Astrocyte (in vitro differentiated cells and primary cell): ENCODE measurements at regions not wholly inside any gene's neighbourhood (a gene's known extent, or its start where the extent isn't known, plus 50 kb on each side); places are given as distances from the start of the nearest gene placed in this dataset.

Experiments used
- DNase-seq: peaks from one replicate; pipeline ENCODE4 v3.0.0-alpha.2; 2010; ENCODE audit warnings: low read depth
- FAIRE-seq: peaks from 2 replicates; lab custom pipeline; 2011; peaks lifted over from hg19 to GRCh38; lab: Jason Lieb, UNC
- H2AFZ ChIP-seq: 2 replicates; pipeline ENCODE4 v1.6.0; 2012; ENCODE audit warnings: low read depth, low read length, inconsistent platforms
- H3K27ac ChIP-seq: 2 replicates; pipeline ENCODE4 v1.5.1; 2011; ENCODE audit warnings: low read depth, low read length, inconsistent platforms
- H3K27me3 ChIP-seq: 2 replicates; pipeline ENCODE4 v1.6.0; 2011; ENCODE audit warnings: low read length, inconsistent platforms; ENCODE audit not compliant: insufficient read depth
- H3K36me3 ChIP-seq: 2 replicates; pipeline ENCODE4 v1.5.1; 2011; ENCODE audit warnings: low read length, inconsistent platforms; ENCODE audit not compliant: insufficient read depth
- H3K4me1 ChIP-seq: 2 replicates; pipeline ENCODE4 v1.5.1; 2011; ENCODE audit warnings: low read length, inconsistent platforms; ENCODE audit not compliant: insufficient read depth
- H3K4me2 ChIP-seq: 2 replicates; pipeline ENCODE4 v1.6.0; 2012; ENCODE audit warnings: low read length, inconsistent platforms
- H3K4me3 ChIP-seq: 2 replicates; pipeline ENCODE4 v1.5.1; 2011; ENCODE audit warnings: low read depth, mild to moderate bottlenecking, low read length, inconsistent platforms; ENCODE audit not compliant: insufficient read depth
- H3K79me2 ChIP-seq: 2 replicates; pipeline ENCODE4 v1.6.0; 2012; ENCODE audit warnings: mild to moderate bottlenecking, low read length, inconsistent platforms; ENCODE audit not compliant: insufficient read depth
- H3K9ac ChIP-seq: 2 replicates; pipeline ENCODE4 v1.6.0; 2012; ENCODE audit warnings: mild to moderate bottlenecking, low read length, inconsistent platforms
- H3K9me3 ChIP-seq: 2 replicates; pipeline ENCODE4 v1.5.1; 2012; ENCODE audit warnings: low read depth, mild to moderate bottlenecking, low read length, inconsistent platforms; ENCODE audit not compliant: insufficient read depth
- H4K20me1 ChIP-seq: 2 replicates; pipeline ENCODE4 v1.6.0; 2012; ENCODE audit warnings: low read length, inconsistent platforms; ENCODE audit not compliant: insufficient read depth
- H3K27ac Mint-ChIP-seq: one replicate; pipeline ENCODE4 v1.8.0; 2021; ENCODE audit warnings: mild to moderate bottlenecking, mixed read lengths; ENCODE audit not compliant: unreplicated experiment
- H3K27me3 Mint-ChIP-seq: one replicate; pipeline ENCODE4 v1.8.0; 2021; ENCODE audit warnings: low read depth, mixed read lengths; ENCODE audit not compliant: unreplicated experiment
- H3K36me3 Mint-ChIP-seq: one replicate; pipeline ENCODE4 v1.8.0; 2021; ENCODE audit warnings: low read depth, mixed read lengths; ENCODE audit not compliant: unreplicated experiment
- H3K4me1 Mint-ChIP-seq: one replicate; pipeline ENCODE4 v1.8.0; 2021; ENCODE audit warnings: low read depth, mixed read lengths; ENCODE audit not compliant: unreplicated experiment
- H3K4me3 Mint-ChIP-seq: one replicate; pipeline ENCODE4 v1.8.0; 2021; ENCODE audit warnings: mild to moderate bottlenecking, moderate library complexity, mixed read lengths; ENCODE audit not compliant: unreplicated experiment
- H3K9me3 Mint-ChIP-seq: one replicate; pipeline ENCODE4 v1.8.0; 2021; ENCODE audit warnings: mild to moderate bottlenecking, mixed read lengths; ENCODE audit not compliant: unreplicated experiment
- EZH2 ChIP-seq: IDR thresholded peaks from 2 replicates; pipeline ENCODE4 v1.6.1; 2012; ENCODE audit warnings: mild to moderate bottlenecking, low read length, inconsistent platforms; ENCODE audit not compliant: insufficient read depth
- TF ChIP-seq, protein P1 (sequence below): IDR thresholded peaks from 2 replicates; pipeline ENCODE4 v1.5.1; 2011; ENCODE audit warnings: low read depth, mild to moderate bottlenecking, inconsistent platforms, low read length, moderate library complexity; ENCODE audit not compliant: insufficient read depth

- H3K36me3 ChIP-seq, result no peaks in the 10 kb centered on the region
- H3K27ac ChIP-seq, result no peak overlapping the region
- Mint-ChIP-seq H3K27me3 (peaks cover 7% of the 10 kb centered on the region), H3K27ac (no peak overlapping the region), H3K4me1 (no peaks in the 10 kb centered on the region), H3K4me3 (no peak overlapping the region), H3K36me3 (no peaks in the 10 kb centered on the region), H3K9me3 (peaks cover 15% of the 10 kb centered on the region)
- peaks cover 13% of the 10 kb centered on the region for H3K27me3 ChIP-seq
- H3K4me3 ChIP-seq, result no peak overlapping the region
- no peaks in the 10 kb centered on the region for H3K79me2 ChIP-seq
- no peaks in the 10 kb centered on the region for H3K4me1 ChIP-seq
- no peak overlapping the region for H2AFZ ChIP-seq
- H3K9me3 ChIP-seq, result no peaks in the 10 kb centered on the region
- no peak for DNase-seq
- no peaks in the 10 kb centered on the region for H4K20me1 ChIP-seq
- no peak for TF ChIP-seq EZH2
- TF ChIP-seq, protein P1, sequence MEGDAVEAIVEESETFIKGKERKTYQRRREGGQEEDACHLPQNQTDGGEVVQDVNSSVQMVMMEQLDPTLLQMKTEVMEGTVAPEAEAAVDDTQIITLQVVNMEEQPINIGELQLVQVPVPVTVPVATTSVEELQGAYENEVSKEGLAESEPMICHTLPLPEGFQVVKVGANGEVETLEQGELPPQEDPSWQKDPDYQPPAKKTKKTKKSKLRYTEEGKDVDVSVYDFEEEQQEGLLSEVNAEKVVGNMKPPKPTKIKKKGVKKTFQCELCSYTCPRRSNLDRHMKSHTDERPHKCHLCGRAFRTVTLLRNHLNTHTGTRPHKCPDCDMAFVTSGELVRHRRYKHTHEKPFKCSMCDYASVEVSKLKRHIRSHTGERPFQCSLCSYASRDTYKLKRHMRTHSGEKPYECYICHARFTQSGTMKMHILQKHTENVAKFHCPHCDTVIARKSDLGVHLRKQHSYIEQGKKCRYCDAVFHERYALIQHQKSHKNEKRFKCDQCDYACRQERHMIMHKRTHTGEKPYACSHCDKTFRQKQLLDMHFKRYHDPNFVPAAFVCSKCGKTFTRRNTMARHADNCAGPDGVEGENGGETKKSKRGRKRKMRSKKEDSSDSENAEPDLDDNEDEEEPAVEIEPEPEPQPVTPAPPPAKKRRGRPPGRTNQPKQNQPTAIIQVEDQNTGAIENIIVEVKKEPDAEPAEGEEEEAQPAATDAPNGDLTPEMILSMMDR, result no peak
- no peak overlapping the region for H3K4me2 ChIP-seq
- FAIRE-seq, result no peak
- H3K9ac ChIP-seq, result no peak overlapping the region
Measured at GRCh38 chr18:75156831-75157230, 52.1 kb downstream of the PTGR3 start.

- H3K27me3 Mint-ChIP-seq, result peaks cover 7% of the 10 kb centered on the region
- H3K9ac ChIP-seq, result no peak overlapping the region
- no peaks in the 10 kb centered on the region for H3K79me2 ChIP-seq
- no peaks in the 10 kb centered on the region for H3K36me3 Mint-ChIP-seq
- no peak overlapping the region for H3K4me3 Mint-ChIP-seq
- no peaks in the 10 kb centered on the region for H3K9me3 ChIP-seq
- peaks cover 17% of the 10 kb centered on the region for H3K9me3 Mint-ChIP-seq
- H3K27ac ChIP-seq, result no peak overlapping the region
- TF ChIP-seq, protein P1, result no peak
- no peak for TF ChIP-seq EZH2
- no peaks in the 10 kb centered on the region for H4K20me1 ChIP-seq
- FAIRE-seq (no peak), DNase-seq (no peak)
- no peaks in the 10 kb centered on the region for H3K4me1 Mint-ChIP-seq
- no peak overlapping the region for H3K4me2 ChIP-seq
- H3K4me3 ChIP-seq, result no peak overlapping the region
- H3K36me3 ChIP-seq, result no peaks in the 10 kb centered on the region
- H3K27me3 ChIP-seq, result peaks cover 12% of the 10 kb centered on the region
- no peaks in the 10 kb centered on the region for H3K4me1 ChIP-seq
- H3K27ac Mint-ChIP-seq, result no peak overlapping the region
- no peak overlapping the region for H2AFZ ChIP-seq
Measured at GRCh38 chr18:75156139-75156750, 52.7 kb downstream of the PTGR3 start.

- Histone ChIP-seq H3K4me2 (no peak overlapping the region), H3K9ac (no peak overlapping the region), H3K9me3 (no peaks in the 10 kb centered on the region), H3K4me3 (no peak overlapping the region), H3K36me3 (no peaks in the 10 kb centered on the region), H3K27ac (no peak overlapping the region), H3K4me1 (no peaks in the 10 kb centered on the region), H3K79me2 (no peaks in the 10 kb centered on the region), H3K27me3 (peaks cover 3% of the 10 kb centered on the region), H2AFZ (no peak overlapping the region), H4K20me1 (no peaks in the 10 kb centered on the region)
- peaks cover 3% of the 10 kb centered on the region for H3K27me3 Mint-ChIP-seq
- TF ChIP-seq, protein P1, result no peak
- no peak for TF ChIP-seq EZH2
- H3K9me3 Mint-ChIP-seq, result peaks cover 17% of the 10 kb centered on the region
- H3K27ac Mint-ChIP-seq, result no peak overlapping the region
- DNase-seq (no peak), FAIRE-seq (no peak)
- no peaks in the 10 kb centered on the region for H3K36me3 Mint-ChIP-seq
- H3K4me3 Mint-ChIP-seq, result no peak overlapping the region
- H3K4me1 Mint-ChIP-seq, result no peaks in the 10 kb centered on the region
Measured at GRCh38 chr18:75154997-75155396, 53.9 kb downstream of the PTGR3 start.
